Stimulated activated CD4-positive, alpha-beta T cell treated with anti-CD3 and anti-CD28 coated beads, TNF-alpha, amount 100 ng/mL, for 24 hours (primary cell): ENCODE measurements at regions not wholly inside any gene's neighbourhood (a gene's known extent, or its start where the extent isn't known, plus 50 kb on each side); places are given as distances from the start of the nearest gene placed in this dataset.

Source experiments
- DNase-seq, 3 experiments: peaks; one replicate each; pipeline ENCODE4 v3.0.0-alpha.2; 2020; ENCODE audit warnings: low read depth in 3 of 3

GRCh38 chr15:95639208-95639607 is 691.3 kb upstream of the NR2F2 start:
- DNase-seq, result no peak

DNA sequence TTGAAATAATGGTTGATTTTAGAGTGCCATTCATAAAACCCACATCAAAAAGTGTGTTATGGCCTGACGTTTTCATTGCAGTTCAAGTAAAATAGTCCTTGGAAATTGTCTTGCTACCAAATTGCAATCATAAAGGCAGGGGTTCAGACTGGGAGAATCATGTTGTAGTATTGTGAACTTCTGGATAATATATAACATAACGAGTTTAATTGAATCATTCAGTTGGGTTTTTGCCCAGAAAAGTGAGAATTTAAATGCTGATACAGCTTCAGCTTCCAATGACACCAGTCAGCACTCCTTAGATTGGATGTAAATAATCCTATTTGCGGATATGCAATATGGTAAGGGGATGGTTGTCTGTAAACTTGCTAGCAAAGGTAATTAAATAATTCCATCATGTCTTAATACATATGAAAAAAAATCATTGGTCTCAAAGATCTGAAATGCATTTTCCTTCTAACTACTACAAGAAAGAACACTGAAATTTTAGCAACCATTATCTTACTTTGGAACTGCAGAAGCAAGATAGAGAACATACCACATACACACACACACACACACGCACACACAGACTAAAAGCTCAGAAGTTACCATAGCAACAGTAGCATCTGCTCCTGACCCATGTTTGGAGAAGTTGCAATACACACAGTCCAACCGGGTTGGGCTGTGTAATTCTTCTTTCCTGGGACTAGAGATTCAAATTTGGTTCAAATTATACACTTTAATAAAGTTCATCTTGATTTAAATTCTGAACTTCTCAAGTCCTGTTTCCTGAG is 686.2 kb upstream of the NR2F2 start:
- no peak for DNase-seq

- no peak for DNase-seq
Observed at GRCh38 chr15:95645791-95646338, 684.6 kb upstream of the NR2F2 start.

- no peak for DNase-seq
Observed at GRCh38 chr15:95646484-95647273, 683.8 kb upstream of the NR2F2 start.

GRCh38 chr15:95647531-95648277 is 682.8 kb upstream of the NR2F2 start:
- no peak for DNase-seq

GRCh38 chr15:95653361-95653805 is 677.1 kb upstream of the NR2F2 start:
- no peak for DNase-seq

GRCh38 chr15:95655089-95655607 is 675.4 kb upstream of the NR2F2 start:
- DNase-seq, result no peak

GRCh38 chr15:95656595-95656994 is 673.9 kb upstream of the NR2F2 start:
- DNase-seq, result no peak

DNA sequence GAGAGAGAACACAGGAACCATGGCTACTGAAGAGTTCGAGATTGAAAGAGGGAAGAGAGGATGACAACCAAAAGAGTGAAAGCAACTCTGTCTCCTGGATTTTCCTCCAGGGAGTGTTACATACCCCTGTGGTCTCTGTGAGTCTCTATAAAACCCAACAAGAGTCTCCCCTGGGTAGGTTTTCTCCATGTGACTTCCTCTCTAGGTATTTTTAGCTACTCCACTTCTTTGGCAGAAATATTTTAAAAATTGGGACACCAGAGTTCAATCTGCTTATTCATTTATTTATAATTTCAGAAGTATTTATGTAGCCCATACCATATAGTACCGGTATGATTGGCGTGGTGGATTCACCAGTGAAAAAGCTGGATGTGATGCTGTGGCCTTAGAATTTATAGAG is 671.7 kb upstream of the NR2F2 start:
- no peak for DNase-seq

GRCh38 chr15:95659656-95660055 is 670.8 kb upstream of the NR2F2 start:
- no peak for DNase-seq

DNA sequence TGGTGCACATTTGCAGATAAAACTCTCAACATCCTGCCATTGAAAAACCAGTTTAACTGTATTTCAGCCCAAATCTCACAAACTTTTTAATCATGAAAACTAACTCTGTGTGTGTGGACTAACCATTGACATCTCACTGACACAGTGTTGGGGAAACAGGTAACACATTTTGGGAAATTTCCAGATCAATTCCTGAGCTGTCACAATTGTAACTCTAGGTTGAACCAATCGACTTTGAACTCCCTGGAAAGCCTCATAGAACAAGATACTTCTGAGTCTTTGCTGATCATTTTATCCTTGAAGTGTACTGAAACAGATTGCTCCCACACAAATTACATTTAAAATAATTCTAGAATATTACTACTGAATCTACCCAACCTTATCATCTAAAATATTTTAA is 667.9 kb upstream of the NR2F2 start:
- DNase-seq, result no peak

GRCh38 chr15:95663156-95664100 is 667.1 kb upstream of the NR2F2 start:
- no peak for DNase-seq

DNA sequence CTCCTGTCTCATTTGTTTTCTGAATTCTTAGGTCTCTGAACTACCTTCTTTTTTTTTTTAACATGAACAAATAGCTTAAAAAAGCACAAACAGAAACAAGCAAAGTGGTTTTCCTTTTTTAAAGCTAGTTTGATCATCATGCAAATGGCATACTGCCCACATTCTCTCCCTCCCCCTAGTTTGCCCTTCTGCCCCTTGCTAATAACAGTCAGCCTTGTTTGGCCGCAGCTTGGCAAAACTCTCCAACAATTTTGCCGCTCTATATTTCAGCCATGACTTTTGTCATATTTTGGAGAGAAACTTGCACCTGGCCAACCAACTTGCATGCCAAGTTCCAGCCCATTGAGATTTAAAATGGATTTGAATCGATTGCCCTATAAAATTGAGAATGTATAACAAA is 666.0 kb upstream of the NR2F2 start:
- no peak for DNase-seq

GRCh38 chr15:95669146-95669922 is 661.2 kb upstream of the NR2F2 start:
- DNase-seq, result no peak

GRCh38 chr15:95674031-95674430 is 656.5 kb upstream of the NR2F2 start:
- no peak for DNase-seq

DNA sequence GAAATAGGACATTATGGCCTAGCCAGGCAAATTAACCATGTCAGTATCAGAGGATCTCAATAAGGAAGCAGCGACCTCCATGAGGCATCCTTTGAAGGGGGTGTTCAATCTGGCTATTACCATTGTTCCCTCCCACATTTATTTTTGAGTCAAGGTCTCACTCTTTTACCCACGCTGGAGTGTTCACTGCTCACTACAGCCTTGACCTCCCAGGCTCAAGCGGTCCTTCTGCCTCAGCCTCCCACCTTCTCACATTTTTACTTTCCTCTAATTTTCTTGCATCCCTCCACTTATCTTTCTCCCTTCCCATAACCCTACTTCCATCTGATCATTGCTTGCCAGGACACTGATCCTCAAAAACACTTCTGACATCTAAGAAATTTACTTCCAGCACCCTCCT is 654.0 kb upstream of the NR2F2 start:
- DNase-seq, result no peak

GRCh38 chr15:95679847-95680582 is 650.5 kb upstream of the NR2F2 start:
- no peak for DNase-seq

DNA sequence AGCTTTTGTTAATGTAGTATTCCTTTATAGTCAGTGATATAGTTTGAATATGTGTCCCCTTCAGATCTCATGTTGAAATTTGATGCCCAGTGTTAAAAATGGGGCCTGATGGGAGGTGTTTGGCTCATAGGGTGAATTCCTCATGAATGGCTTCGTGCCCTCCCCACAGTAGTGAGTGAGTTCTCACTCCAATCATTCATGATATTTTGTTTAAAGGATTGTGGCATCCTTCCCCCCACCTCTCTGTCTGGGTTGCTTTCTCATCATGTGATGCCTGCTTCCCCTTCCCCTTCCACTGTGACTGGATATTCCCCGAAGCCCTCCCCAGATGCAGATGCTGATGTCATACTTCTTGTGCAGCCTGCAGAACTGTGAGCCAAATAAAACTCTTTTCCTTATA is 649.8 kb upstream of the NR2F2 start:
- no peak for DNase-seq

DNA sequence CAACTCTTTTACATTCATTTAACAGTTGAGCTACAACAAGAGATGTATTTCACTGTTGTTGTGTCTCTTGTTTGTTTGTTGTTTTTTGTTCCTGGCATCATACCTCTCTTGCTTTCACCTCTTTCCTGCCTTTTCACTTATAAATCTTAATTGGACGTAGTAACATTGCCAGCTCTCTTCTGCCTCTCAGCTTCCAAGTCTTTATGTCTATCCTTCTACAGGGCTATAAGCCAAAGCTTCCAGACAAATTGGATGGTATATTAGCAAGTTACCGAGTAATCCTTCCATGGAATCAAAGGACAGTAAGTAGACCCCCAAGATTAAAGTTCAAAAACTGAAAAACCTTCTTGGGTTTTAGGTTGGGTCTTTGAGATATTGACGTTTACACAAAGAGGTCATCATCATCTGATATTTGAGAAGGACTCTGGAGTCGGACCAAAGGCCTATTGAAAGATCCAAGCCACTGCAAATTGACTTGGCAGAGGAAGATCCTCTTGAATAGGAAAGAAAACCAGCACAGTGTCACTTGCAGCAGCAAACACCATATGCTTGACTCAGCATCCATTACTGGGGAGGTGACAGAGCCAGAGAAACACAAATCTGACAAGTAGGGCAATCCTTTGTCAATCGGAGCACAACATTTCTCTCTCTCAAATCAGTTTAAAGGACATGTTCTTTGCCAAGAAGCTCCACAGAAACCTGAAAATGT is 648.5 kb upstream of the NR2F2 start:
- DNase-seq, result no peak
